Limb (tissue), 2 donors: ENCODE measurements at regions not wholly inside any gene's neighbourhood (a gene's known extent, or its start where the extent isn't known, plus 50 kb on each side); places are given as distances from the start of the nearest gene placed in this dataset.
"Not testable (repeated sequence)": the region's sequence is repeated elsewhere in the genome, so short reads cannot be mapped to it uniquely, and the experiment has no call there.

Experiments
- DNase-seq, 2 donors: peaks; one replicate each; pipeline ENCODE4 v3.0.0-alpha.2; 2016; ENCODE audit errors: extremely low spot score in 2 of 2

DNA sequence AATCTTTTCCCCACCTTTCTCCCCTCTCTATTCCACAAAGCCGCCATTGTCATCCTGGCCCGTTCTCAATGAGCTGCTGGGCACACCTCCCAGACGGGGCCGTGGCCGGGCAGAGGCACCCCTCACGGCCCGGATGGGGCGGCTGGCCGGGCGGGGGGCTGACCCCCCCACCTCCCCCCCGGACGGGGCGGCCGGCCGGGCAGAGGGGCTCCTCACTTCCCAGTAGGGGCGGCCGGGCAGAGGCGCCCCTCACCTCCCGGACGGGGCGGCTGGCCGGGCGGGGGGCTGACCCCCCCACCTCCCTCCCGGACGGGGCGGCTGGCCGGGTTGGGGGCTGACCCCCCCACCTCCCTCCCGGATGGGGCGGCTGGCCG is 85.6 kb downstream of the OR2B2 start:
- DNase-seq = not testable (repeated sequence)

DNA sequence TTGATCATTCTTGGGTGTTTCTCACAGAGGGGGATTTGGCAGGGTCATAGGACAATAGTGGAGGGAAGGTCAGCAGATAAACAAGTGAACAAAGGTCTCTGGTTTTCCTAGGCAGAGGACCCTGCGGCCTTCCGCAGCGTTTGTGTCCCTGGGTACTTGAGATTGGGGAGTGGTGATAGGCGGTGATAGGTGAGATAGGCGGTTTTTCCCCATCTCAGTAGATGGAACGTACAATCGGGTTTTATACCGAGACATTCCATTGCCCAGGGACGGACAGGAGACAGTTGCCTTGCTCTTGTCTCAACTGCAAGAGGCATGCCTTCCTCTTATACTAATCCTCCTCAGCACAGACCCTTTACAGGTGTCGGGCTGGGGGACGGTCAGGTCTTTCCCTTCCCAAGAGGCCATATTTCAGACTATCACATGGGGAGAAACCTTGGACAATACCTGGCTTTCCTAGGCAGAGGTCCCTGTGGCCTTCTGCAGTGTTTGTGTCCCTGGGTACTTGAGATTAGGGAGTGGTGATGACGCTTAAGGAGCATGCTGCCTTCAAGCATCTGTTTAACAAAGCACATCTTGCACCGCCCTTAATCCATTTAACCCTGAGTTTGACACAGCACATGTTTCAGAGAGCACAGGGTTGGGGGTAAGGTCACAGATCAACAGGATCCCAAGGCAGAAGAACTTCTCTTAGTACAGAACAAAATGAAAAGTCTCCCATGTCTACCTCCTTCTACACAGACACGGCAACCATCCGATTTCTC is 86.2 kb downstream of the OR2B2 start:
- DNase-seq = not testable (repeated sequence)

DNA sequence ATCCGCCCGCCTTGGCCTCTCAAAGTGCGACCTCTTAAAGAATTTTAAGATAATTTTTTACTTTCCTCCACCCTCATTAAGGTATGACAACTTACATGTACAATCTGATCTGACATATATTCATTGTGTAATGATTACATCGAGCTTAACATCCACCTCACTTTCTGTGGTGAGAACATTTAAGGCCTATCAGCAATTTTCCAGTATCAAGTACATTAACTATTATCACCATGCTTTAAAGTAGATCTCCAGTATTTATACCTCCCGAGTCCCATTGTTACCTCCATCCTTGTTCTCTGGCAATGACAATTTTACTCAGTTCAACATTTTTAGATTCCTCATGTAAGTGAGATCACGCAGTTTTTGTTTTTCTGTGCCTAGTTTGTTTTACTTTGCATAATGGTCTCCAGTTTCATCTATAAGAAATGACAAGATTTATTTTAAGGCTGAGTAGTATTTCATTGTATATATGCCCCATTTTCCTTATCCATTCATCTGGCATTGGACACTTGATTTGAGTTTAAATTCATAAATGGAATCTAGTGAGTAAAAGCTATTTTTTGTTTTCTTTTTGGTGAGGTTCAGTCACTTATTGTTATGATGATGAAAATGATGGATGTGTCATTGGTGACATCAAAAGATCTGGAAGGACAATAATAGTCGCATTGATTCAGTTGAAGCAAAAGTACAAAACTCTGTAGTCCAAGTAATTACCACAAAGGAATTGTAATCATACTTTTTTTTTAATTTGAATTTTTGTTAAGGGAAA is 87.0 kb downstream of the OR2B2 start:
- no peak for DNase-seq

DNA sequence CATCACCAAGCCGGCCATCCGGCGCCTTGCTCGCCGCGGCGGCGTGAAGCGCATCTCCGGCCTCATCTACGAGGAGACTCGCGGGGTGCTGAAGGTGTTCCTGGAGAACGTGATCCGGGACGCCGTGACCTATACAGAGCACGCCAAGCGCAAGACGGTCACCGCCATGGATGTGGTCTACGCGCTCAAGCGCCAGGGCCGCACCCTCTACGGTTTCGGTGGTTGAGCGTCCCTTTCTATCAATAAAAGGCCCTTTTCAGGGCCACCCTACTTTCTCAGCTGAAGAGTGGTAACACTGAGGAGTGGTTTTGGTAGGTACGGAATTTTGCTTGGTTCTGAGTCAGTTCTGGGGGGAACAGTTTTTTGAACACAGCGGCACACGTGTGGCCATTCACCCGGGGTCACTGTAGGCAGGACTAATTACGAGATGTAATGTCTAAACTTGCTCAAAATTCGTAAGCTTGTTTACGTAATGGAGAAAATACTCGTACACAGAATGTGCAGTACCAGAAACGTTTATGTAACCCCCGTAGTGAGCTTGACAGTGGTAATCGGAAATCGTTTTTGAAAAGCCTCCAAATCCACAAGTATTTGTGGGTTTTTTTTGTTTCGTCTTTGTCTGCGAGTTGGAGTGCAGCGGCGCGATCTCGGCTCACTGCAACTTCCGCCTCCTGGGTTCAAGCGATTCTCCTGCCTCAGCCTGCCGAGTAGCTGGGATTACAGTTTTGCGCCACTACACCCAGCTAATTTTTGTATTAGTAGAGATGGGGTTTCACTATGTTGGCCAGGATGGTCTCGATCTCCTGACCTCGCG is 87.8 kb downstream of the OR2B2 start:
- DNase-seq = peak in 1 of 2 donors; percentile 61

- DNase-seq = peak in 1 of 2 donors; percentile 66
These were observed 88.4 kb downstream of the OR2B2 start for GRCh38 chr6:27823714-27824210.

DNA sequence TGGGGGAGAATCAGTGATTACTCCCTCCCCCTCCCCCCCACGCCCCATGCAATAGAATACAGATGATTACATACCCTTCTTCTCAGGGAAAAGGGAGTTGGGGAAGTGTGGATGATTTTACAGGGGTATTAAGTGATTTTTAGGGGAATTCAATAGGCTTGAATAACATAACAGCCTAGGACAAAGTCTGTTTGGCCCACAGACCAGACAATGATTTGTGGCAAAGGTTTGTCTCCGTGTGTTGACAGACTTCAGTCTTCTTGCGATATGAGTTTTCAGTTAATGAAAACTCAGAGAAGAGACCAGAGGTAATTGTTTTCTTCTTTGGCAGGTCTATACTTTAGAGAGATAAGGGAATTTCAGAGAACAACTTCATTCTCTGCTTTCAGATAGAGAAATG is 95.3 kb downstream of the OR2B2 start:
- DNase-seq = no peak

DNA sequence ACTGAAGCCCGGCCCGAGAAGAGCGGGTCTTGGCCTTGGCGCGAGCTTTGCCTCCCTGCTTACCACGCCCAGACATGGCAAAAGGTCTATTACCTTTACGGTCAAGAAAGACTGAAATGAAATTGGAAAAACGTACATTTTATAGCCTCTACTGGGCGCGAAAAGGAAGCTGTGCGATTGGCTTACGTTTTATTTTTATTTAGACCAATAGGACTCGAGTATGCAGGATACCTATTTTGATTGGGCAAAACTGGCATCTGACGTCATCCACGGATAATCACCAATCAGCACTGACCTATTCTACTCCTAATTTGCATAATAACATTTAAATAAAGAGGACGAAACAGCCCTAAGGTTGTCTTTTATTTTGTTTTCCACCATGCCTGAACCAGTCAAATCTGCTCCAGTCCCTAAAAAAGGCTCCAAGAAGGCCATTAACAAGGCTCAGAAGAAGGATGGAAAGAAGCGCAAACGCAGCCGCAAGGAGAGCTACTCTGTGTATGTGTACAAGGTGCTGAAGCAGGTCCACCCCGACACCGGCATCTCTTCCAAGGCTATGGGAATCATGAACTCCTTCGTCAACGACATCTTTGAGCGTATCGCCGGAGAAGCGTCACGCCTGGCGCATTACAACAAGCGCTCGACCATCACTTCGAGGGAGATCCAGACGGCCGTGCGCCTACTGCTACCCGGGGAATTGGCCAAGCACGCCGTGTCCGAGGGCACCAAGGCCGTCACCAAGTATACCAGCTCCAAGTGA is 97.4 kb downstream of the OR2B2 start:
- peak; percentile 84 to 95 for DNase-seq

- DNase-seq = not testable (repeated sequence)
These were observed 97.9 kb downstream of the OR2B2 start for GRCh38 chr6:27814415-27814664.

- DNase-seq = no peak
These were observed 99.2 kb downstream of the OR2B2 start for GRCh38 chr6:27812805-27813492.

DNA sequence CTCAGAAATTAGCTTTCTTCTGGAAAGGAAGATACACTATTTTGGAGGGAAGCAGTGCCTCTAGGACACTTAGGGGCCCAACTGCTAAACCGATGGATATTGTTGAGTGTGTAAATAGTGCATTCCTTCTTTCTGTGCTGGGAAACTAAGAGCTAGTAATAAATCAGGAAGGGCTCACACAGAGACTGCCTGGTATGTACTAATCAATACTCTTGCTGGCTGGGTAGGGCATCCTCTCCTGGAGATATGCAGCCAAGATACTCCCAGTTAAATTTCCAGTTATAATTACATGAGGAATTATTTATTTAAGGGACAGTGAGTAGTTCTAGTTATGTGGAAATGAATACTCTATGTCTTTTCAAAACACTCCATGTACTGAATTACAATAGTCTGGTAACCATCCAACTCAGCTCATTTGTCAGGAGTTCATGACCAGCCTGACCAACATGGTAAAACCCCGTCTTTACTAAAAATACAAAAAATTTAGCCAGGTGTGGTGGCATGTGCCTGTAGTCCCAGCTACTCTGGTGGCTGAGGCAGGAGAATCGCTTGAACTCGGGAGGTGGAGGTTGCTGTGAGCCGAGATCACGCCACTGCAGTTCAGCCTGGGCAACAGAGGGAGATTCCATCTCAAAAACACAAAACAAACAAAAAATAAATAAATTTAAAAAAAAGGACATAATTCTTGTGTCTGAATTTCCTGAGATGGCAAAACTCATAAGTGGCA is 100.0 kb downstream of the OR2B2 start:
- DNase-seq = no peak

GRCh38 chr6:27811451-27811772 is 100.8 kb downstream of the OR2B2 start:
- DNase-seq = no peak

GRCh38 chr6:27810768-27811450 is 101.3 kb downstream of the OR2B2 start:
- no peak for DNase-seq

DNA sequence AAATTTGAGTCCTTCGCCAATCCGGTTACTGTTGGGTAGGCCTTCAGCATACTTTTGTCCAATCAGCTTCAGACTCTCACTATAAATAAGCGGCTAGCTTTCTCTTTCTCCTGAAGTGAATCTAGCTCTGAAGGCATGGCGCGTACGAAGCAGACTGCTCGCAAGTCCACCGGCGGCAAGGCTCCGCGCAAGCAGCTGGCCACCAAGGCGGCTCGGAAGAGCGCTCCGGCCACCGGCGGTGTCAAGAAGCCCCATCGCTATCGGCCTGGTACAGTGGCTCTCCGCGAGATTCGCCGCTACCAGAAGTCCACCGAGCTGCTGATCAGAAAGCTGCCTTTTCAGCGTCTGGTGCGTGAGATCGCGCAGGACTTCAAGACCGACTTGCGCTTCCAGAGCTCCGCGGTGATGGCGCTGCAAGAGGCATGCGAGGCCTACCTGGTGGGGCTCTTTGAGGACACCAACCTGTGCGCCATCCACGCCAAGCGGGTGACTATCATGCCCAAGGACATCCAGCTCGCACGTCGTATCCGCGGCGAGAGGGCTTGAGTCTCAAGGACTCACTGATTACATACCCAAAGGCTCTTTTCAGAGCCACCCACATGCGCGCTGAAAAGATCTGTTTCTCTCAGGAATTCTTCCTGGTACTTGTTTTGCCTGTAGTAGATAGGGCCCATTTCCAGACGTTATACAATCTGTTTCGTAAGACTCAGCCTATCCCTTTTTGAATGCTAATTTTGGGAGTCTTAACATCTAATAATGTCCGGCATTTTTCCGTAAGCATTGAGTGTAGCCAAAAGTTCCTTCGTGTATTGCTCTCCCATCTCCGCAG is 102.0 kb downstream of the OR2B2 start:
- DNase-seq = peak; percentile 88 to 97

DNA sequence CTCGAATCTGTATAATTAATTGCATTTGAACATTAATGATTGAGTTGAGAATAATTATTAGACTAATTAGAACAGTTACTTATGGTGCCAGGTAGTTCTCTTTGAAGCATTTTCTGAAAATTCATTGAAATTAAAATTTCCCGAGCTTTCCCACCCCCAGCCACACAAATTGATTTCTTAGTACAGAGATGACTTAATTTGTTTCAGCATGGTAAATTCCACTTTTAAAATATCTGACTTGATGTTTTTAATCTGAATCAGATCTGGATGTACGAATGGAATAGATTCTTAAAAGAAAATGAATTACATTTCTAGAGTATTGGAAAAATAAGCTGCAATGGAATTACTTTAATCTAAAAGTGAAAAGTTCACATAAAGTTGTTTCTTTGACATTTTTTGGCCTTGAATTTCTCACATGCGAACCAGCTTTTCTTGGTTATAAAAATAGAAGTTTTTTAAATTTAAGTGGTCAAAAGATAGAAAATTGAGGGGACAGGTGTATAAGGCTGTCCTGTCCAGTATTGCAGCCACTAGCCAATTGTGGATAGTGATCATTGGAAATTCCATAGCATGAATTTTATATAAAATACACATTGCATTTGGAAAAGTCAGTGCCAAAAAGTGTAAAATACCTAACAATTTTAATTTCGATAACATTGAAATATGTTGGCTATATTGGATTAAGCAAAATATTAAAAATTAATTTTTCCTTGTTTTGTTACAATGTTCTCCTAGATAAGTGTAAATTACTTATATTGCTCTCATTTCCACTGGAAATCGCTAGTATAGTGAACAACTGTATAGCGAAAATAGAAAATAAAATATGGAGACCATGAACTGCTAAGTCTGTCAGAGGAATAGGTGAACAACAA is 102.9 kb downstream of the OR2B2 start:
- DNase-seq = no peak

GRCh38 chr6:27808242-27809066 is 103.7 kb downstream of the OR2B2 start:
- DNase-seq = not testable (repeated sequence)

DNA sequence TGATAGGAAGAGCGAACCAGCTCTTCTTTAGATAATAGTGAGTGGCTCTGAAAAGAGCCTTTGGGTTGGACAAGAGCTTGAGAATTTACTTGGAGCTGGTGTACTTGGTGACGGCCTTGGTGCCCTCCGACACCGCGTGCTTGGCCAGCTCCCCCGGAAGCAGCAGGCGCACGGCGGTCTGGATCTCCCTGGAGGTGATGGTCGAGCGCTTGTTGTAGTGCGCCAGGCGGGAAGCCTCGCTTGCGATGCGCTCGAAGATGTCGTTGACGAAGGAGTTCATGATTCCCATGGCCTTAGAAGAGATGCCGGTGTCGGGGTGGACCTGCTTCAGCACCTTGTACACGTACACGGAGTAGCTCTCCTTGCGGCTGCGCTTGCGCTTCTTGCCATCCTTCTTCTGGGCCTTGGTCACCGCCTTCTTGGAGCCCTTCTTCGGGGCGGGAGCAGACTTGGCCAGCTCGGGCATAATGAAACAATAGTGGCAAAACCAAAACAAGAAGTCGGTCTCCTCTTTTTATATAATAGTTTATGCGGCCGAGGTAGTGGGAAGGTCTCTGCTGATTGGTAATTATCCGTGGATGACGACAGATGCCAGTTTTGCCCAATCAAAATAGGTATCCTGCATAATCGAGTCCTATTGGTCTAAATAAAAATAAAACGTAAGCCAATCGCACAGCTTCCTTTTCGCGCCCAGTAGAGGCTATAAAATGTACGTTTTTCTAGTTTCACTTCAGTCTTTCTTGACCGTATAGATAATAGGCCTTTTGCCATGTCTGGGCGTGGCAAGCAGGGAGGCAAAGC is 104.6 kb downstream of the OR2B2 start:
- DNase-seq = peak; percentile 85 to 96
